Transverse colon (tissue), 4 donors: ENCODE measurements at regions not wholly inside any gene's neighbourhood (a gene's known extent, or its start where the extent isn't known, plus 50 kb on each side); places are given as distances from the start of the nearest gene placed in this dataset.

Experiments
- DNase-seq: peaks from one replicate; pipeline ENCODE4 v3.0.0-alpha.2; 2019
- H3K27ac ChIP-seq, 4 donors: fragments of 200-600 bp; sonication (generic); 2 replicates each; pipeline ENCODE4 v1.5.1; 2016 to 2018; ENCODE audit warnings: inconsistent platforms in 4 of 4
- H3K27me3 ChIP-seq: fragments of 200-600 bp; sonication (generic); 2 replicates; pipeline ENCODE4 v1.5.1; 2017; ENCODE audit warnings: inconsistent platforms
- H3K36me3 ChIP-seq, 4 donors: fragments of 200-600 bp; sonication (generic); 2 replicates each; pipeline ENCODE4 v1.5.1; 2017 to 2019; ENCODE audit warnings: inconsistent platforms in 4 of 4
- H3K4me1 ChIP-seq, 4 donors: fragments of 200-600 bp; sonication (generic); 2 replicates each; pipeline ENCODE4 v1.5.1; 2017 to 2020; ENCODE audit warnings: inconsistent platforms in 4 of 4
- H3K4me3 ChIP-seq, 4 donors: fragments of 200-600 bp; sonication (generic); 1 replicate in 1 of 4; 2 replicates in 3 of 4; pipeline versions ENCODE4 v1.5.1 to v1.6.1; 2017 to 2019; ENCODE audit warnings: inconsistent platforms in 4 of 4
- H3K9me3 ChIP-seq, 2 donors: fragments of 200-600 bp; sonication (generic); 2 replicates each; pipeline ENCODE4 v1.5.1; 2017 to 2019; ENCODE audit warnings: inconsistent platforms in 2 of 2
- CTCF ChIP-seq, 5 experiments: fragments of 200-600 bp in 3 of 5; fragments of 450-650 bp in 2 of 5; sonication (generic) in 3 of 5; IDR thresholded peaks; 1 replicate in 2 of 5; 2 replicates in 3 of 5; pipeline ENCODE4 v1.5.1; 2016 to 2017; ENCODE audit warnings: antibody characterized with exemption in 5 of 5, inconsistent platforms in 3 of 5, mild to moderate bottlenecking in 2 of 5, moderate library complexity in 1 of 5
- EP300 ChIP-seq: sonication (generic); formaldehyde crosslinking; IDR thresholded peaks from one replicate; pipeline ENCODE4 v1.6.1; 2017; ENCODE audit warnings: antibody characterized with exemption, low read depth
- POLR2A ChIP-seq: fragments of 450-650 bp; IDR thresholded peaks from one replicate; pipeline ENCODE4 v1.6.1; 2016; ENCODE audit warnings: antibody characterized with exemption, mild to moderate bottlenecking, moderate library complexity
- POLR2AphosphoS5 ChIP-seq, 3 donors: sonication (generic); formaldehyde crosslinking; IDR thresholded peaks; one replicate each; pipeline ENCODE4 v1.6.1; 2016; ENCODE audit warnings: antibody characterized with exemption in 3 of 3
- WGBS, 2 donors: methylation state at CpG; one replicate each; pipeline ENCODE4 v1.1.5; 2018; ENCODE audit warnings: low coverage in 1 of 2; 5-methylcytosine and 5-hydroxymethylcytosine counted together
- in situ Hi-C, 4 donors: fragments of 200-750 bp; cut with MboI; loops; one replicate each; pipeline versions ENCODE4 v1.15.0 to v1.15.1; 2017; ENCODE audit warnings: low sequenced_read_pairs in 3 of 4, low pct_ligation_motif_present in 1 of 4, low pct_unique_long_range_greater_than_20kb in 1 of 4
- intact Hi-C: fragments of 100-400 bp; cut with DNase I; formaldehyde crosslinking; loops from one replicate; pipeline ENCODE4 v1.15.1; 2023; ENCODE audit warnings: low total_unique reads

- Histone ChIP-seq H3K9me3 (no peaks in the 10 kb centered on the region), H3K27me3 (no peaks in the 10 kb centered on the region), H3K27ac (no peak overlapping the region), H3K4me3 (no peak overlapping the region), H3K36me3 (no peaks in the 10 kb centered on the region), H3K4me1 (no peaks in the 10 kb centered on the region)
- intact Hi-C loops = no loop called here
- no peak for DNase-seq
- in situ Hi-C loops = loop anchor here (25.0 kb wide), 3 partner anchors 267 to 1642 kb away; no protein-coding TSS in a partner anchor
- TF ChIP-seq EP300 = no peak
- WGBS, 2 donors = 57 to 74% methylated on average over 4 of the region's 4 CpGs
These were observed 301.9 kb downstream of the LMX1A start for GRCh38 chr1:165054627-165055026.

- no peak for TF ChIP-seq POLR2A
- TF ChIP-seq POLR2AphosphoS5 (IDR thresholded peaks at IDR 0.05) = no peak
- TF ChIP-seq EP300 = no peak
- TF ChIP-seq CTCF (IDR thresholded peaks at IDR 0.05) = no peak
- Histone ChIP-seq H3K4me1 (no peaks in the 10 kb centered on the region), H3K4me3 (no peak overlapping the region), H3K9me3 (no peaks in the 10 kb centered on the region), H3K27ac (no peak overlapping the region), H3K27me3 (no peaks in the 10 kb centered on the region), H3K36me3 (no peaks in the 10 kb centered on the region)
- in situ Hi-C loops (loop anchor here (25.0 kb wide), 3 partner anchors 266 to 1641 kb away; no protein-coding TSS in a partner anchor), intact Hi-C loops (no loop called here)
- DNase-seq = no peak
- WGBS, 2 donors = 58 to 74% methylated on average over 2 of the region's 2 CpGs
These were observed 303.2 kb downstream of the LMX1A start for GRCh38 chr1:165053351-165053750.

GRCh38 chr1:165052936-165053335 lies 303.6 kb downstream of the LMX1A start:
- 62 to 75% methylated on average over 4 of the region's 4 CpGs for WGBS, 2 donors
- H3K27me3 ChIP-seq = no peaks in the 10 kb centered on the region
- no peaks in the 10 kb centered on the region for H3K36me3 ChIP-seq
- H3K4me1 ChIP-seq = no peaks in the 10 kb centered on the region
- H3K27ac ChIP-seq = no peak overlapping the region
- intact Hi-C loops (no loop called here), in situ Hi-C loops (loop anchor here (25.0 kb wide), 3 partner anchors 266 to 1641 kb away; no protein-coding TSS in a partner anchor)
- H3K9me3 ChIP-seq = no peaks in the 10 kb centered on the region
- DNase-seq = no peak
- H3K4me3 ChIP-seq = no peak overlapping the region
- no peak for TF ChIP-seq EP300
- no peak for TF ChIP-seq POLR2AphosphoS5 (IDR thresholded peaks at IDR 0.05)
- no peak for TF ChIP-seq CTCF (IDR thresholded peaks at IDR 0.05)
- no peak for TF ChIP-seq POLR2A

GRCh38 chr1:165052431-165052830 lies 304.1 kb downstream of the LMX1A start:
- DNase-seq = no peak
- Histone ChIP-seq H3K27ac (no peak overlapping the region), H3K4me3 (no peak overlapping the region), H3K4me1 (no peaks in the 10 kb centered on the region), H3K27me3 (no peaks in the 10 kb centered on the region), H3K9me3 (no peaks in the 10 kb centered on the region), H3K36me3 (no peaks in the 10 kb centered on the region)
- intact Hi-C loops = no loop called here
- 58 to 77% methylated on average over 4 of the region's 4 CpGs for WGBS, 2 donors
- in situ Hi-C loops = loop anchor here (25.0 kb wide), 3 partner anchors 265 to 1640 kb away; no protein-coding TSS in a partner anchor
- TF ChIP-seq EP300 (no peak), POLR2AphosphoS5 (IDR thresholded peaks at IDR 0.05) (no peak), CTCF (IDR thresholded peaks at IDR 0.05) (no peak), POLR2A (no peak)

- Histone ChIP-seq H3K27me3 (no peaks in the 10 kb centered on the region), H3K4me3 (no peak overlapping the region), H3K36me3 (no peaks in the 10 kb centered on the region), H3K4me1 (no peaks in the 10 kb centered on the region), H3K27ac (no peak overlapping the region), H3K9me3 (no peaks in the 10 kb centered on the region)
- intact Hi-C loops (no loop called here), in situ Hi-C loops (loop anchor here (25.0 kb wide), 3 partner anchors 263 to 1638 kb away; no protein-coding TSS in a partner anchor)
- no peak for DNase-seq
- 60 to 77% methylated on average over 4 to 5 of the region's 5 CpGs for WGBS, 2 donors
- peak in 1 of 3 donors; percentile 54 for TF ChIP-seq POLR2AphosphoS5 (IDR thresholded peaks at IDR 0.05)
- no peak for TF ChIP-seq POLR2A
These were observed 306.3 kb downstream of the LMX1A start for GRCh38 chr1:165050246-165050645.
